Hippocampal formation (tissue), 2 donors: ENCODE measurements at regions not wholly inside any gene's neighbourhood (a gene's known extent, or its start where the extent isn't known, plus 50 kb on each side); places are given as distances from the start of the nearest gene placed in this dataset.
"Not testable (repeated sequence)": the region's sequence is repeated elsewhere in the genome, so short reads cannot be mapped to it uniquely, and the experiment has no call there.

Source experiments
- DNase-seq, 2 donors: peaks; one replicate each; lab custom pipeline; 2025; lab: John Stamatoyannopoulos, UW

GRCh38 chr21:27578741-27579265 lies 611.9 kb upstream of the ADAMTS5 start:
- no peak for DNase-seq

- DNase-seq: no peak
Measured at GRCh38 chr21:27572696-27573095, 605.8 kb upstream of the ADAMTS5 start.

GRCh38 chr21:27571706-27572105 lies 604.8 kb upstream of the ADAMTS5 start:
- DNase-seq: no peak

GRCh38 chr21:27570306-27570868 lies 603.5 kb upstream of the ADAMTS5 start:
- no peak for DNase-seq

GRCh38 chr21:27569831-27570230 lies 602.9 kb upstream of the ADAMTS5 start:
- DNase-seq: no peak

- no peak for DNase-seq
Measured at GRCh38 chr21:27569091-27569490, 602.2 kb upstream of the ADAMTS5 start.

- no peak for DNase-seq
Measured at GRCh38 chr21:27567381-27567780, 600.5 kb upstream of the ADAMTS5 start.

- no peak for DNase-seq
Measured at GRCh38 chr21:27566521-27566920, 599.6 kb upstream of the ADAMTS5 start.

- DNase-seq: no peak
Measured at GRCh38 chr21:27565364-27565763, 598.5 kb upstream of the ADAMTS5 start.

- DNase-seq: peak in 1 of 2 donors; percentile 36
Measured at GRCh38 chr21:27564684-27565301, 597.9 kb upstream of the ADAMTS5 start.

GRCh38 chr21:27562303-27562702 lies 595.4 kb upstream of the ADAMTS5 start:
- no peak for DNase-seq

- DNase-seq: no peak
Measured at GRCh38 chr21:27561116-27561515, 594.2 kb upstream of the ADAMTS5 start.

- DNase-seq: no peak
Measured at GRCh38 chr21:27557356-27557755, 590.5 kb upstream of the ADAMTS5 start.

- DNase-seq: no peak
Measured at GRCh38 chr21:27555996-27556395, 589.1 kb upstream of the ADAMTS5 start.

GRCh38 chr21:27550287-27550686 lies 583.4 kb upstream of the ADAMTS5 start:
- DNase-seq: no peak

GRCh38 chr21:27548486-27548885 lies 581.6 kb upstream of the ADAMTS5 start:
- no peak for DNase-seq

- DNase-seq: no peak
Measured at GRCh38 chr21:27545754-27546349, 579.0 kb upstream of the ADAMTS5 start.

GRCh38 chr21:27542126-27542525 lies 575.2 kb upstream of the ADAMTS5 start:
- DNase-seq: not testable (repeated sequence)

GRCh38 chr21:27536319-27536718 lies 569.4 kb upstream of the ADAMTS5 start:
- DNase-seq: no peak

- DNase-seq: no peak
Measured at GRCh38 chr21:27535188-27535587, 568.3 kb upstream of the ADAMTS5 start.

- no peak for DNase-seq
Measured at GRCh38 chr21:27534206-27534605, 567.3 kb upstream of the ADAMTS5 start.

GRCh38 chr21:27532076-27532475 lies 565.2 kb upstream of the ADAMTS5 start:
- no peak for DNase-seq

- no peak for DNase-seq
Measured at GRCh38 chr21:27528697-27529096, 561.8 kb upstream of the ADAMTS5 start.
